IMR-90 (cell line): ENCODE measurements at regions not wholly inside any gene's neighbourhood (a gene's known extent, or its start where the extent isn't known, plus 50 kb on each side); places are given as distances from the start of the nearest gene placed in this dataset.
A peak's percentile ranks its signal among the peaks of the same experiment; 100 is the strongest.

Experiments used
- ATAC-seq: fragments of 200-7000 bp; cut with Tn5 transposase; 2 replicates; pipeline ENCODE4 v1.9.1; 2020; ENCODE audit warnings: low read depth, mild to moderate bottlenecking, moderate library complexity
- BruUV-seq: library from RNA; stranded (reverse); fragments of 400-500 nt; replicated peaks from 2 replicates; lab custom pipeline; 2021; lab: Mats Ljungman, UMichigan
- CTCF ChIA-PET: fragments of 300-600 bp; formaldehyde crosslinking; extraction: SDS; loops from one replicate; lab custom pipeline; 2021; ENCODE audit warnings: antibody characterized with exemption; lab: Yijun Ruan, JAX
- POLR2A ChIA-PET: fragments of 300-600 bp; sonication (Branson Sonifier 250); formaldehyde crosslinking; loops from one replicate; lab custom pipeline; 2022; ENCODE audit warnings: antibody characterized with exemption; ENCODE audit not compliant: unreplicated experiment; lab: Charles Lee
- DNase-seq: peaks from one replicate; pipeline ENCODE4 v3.0.0; 2013
- H2AFZ ChIP-seq: replicated peaks from 2 replicates; pipeline ENCODE3; 2013; ENCODE audit warnings: low read length, mild to moderate bottlenecking; ENCODE audit not compliant: poor library complexity
- H2AK5ac ChIP-seq: 2 replicates; pipeline ENCODE4 v1.6.1; 2013; ENCODE audit warnings: low read depth, low read length, inconsistent platforms
- H2AK9ac ChIP-seq: replicated peaks from 2 replicates; pipeline ENCODE3; 2013; ENCODE audit warnings: mild to moderate bottlenecking, low read depth, low read length, moderate library complexity; ENCODE audit not compliant: poor library complexity
- H2BK120ac ChIP-seq: 2 replicates; pipeline ENCODE4 v1.6.1; 2013; ENCODE audit warnings: low read depth, low read length, inconsistent platforms
- H2BK15ac ChIP-seq: 3 replicates; pipeline ENCODE4 v1.6.1; 2013; ENCODE audit warnings: low read depth, low read length, inconsistent platforms
- H2BK20ac ChIP-seq: 2 replicates; pipeline ENCODE4 v1.6.1; 2013; ENCODE audit warnings: low read depth, mild to moderate bottlenecking, inconsistent platforms, low read length, moderate library complexity
- H2BK5ac ChIP-seq: 2 replicates; pipeline ENCODE4 v1.6.1; 2013; ENCODE audit warnings: mild to moderate bottlenecking, low read depth, low read length, inconsistent platforms; ENCODE audit not compliant: poor library complexity, severe bottlenecking
- H3K14ac ChIP-seq: replicated peaks from 2 replicates; pipeline ENCODE4 v1.6.1; 2013; ENCODE audit warnings: low read depth, low read length, inconsistent platforms
- H3K18ac ChIP-seq: 2 replicates; pipeline ENCODE4 v1.6.1; 2013; ENCODE audit warnings: low read depth, low read length, control low read depth
- H3K23ac ChIP-seq: 2 replicates; pipeline ENCODE4 v1.6.1; 2013; ENCODE audit warnings: low read depth, low read length, inconsistent platforms
- H3K27ac ChIP-seq: 2 replicates; pipeline ENCODE4 v1.5.1; 2013; ENCODE audit warnings: mild to moderate bottlenecking, control low read depth, low read length; ENCODE audit not compliant: insufficient read depth
- H3K27me3 ChIP-seq: 2 replicates; pipeline ENCODE4 v1.6.1; 2013; ENCODE audit warnings: low read length; ENCODE audit not compliant: control insufficient read depth, insufficient read depth
- H3K36me3 ChIP-seq: 2 replicates; pipeline ENCODE4 v1.6.1; 2013; ENCODE audit warnings: low read length, mixed read lengths; ENCODE audit not compliant: control insufficient read depth, insufficient read depth
- H3K4ac ChIP-seq: 2 replicates; pipeline ENCODE4 v1.6.1; 2013; ENCODE audit warnings: low read depth, low read length, inconsistent platforms
- H3K4me1 ChIP-seq: 2 replicates; pipeline ENCODE4 v1.6.1; 2013; ENCODE audit warnings: low read length, mixed read lengths; ENCODE audit not compliant: control insufficient read depth, insufficient read depth
- H3K4me2 ChIP-seq: 2 replicates; pipeline ENCODE4 v1.6.1; 2013; ENCODE audit warnings: low read depth, mild to moderate bottlenecking, control low read depth, low read length, moderate library complexity
- H3K4me3 ChIP-seq: 2 replicates; pipeline ENCODE4 v1.5.1; 2013; ENCODE audit warnings: low read depth, mild to moderate bottlenecking, control low read depth, low read length, moderate library complexity; ENCODE audit not compliant: insufficient read depth
- H3K56ac ChIP-seq: 2 replicates; pipeline ENCODE4 v1.6.1; 2013; ENCODE audit warnings: low read length, inconsistent platforms; ENCODE audit not compliant: insufficient read depth; ENCODE audit errors: extremely low read depth
- H3K79me1 ChIP-seq, 2 experiments: 2 replicates each; pipeline ENCODE4 v1.6.1; 2013; ENCODE audit warnings: low read length in 2 of 2, inconsistent platforms in 1 of 2, low read depth in 1 of 2
- H3K9ac ChIP-seq: 2 replicates; pipeline ENCODE4 v1.6.1; 2013; ENCODE audit warnings: low read depth, low read length, control low read depth
- H3K9me1 ChIP-seq: 2 replicates; pipeline ENCODE4 v1.6.1; 2013; ENCODE audit warnings: low read length, inconsistent platforms; ENCODE audit not compliant: insufficient read depth
- H3K9me3 ChIP-seq: 2 replicates; pipeline ENCODE4 v1.6.1; 2013; ENCODE audit warnings: low read length; ENCODE audit not compliant: control insufficient read depth, insufficient read depth
- H4K20me1 ChIP-seq: 2 replicates; pipeline ENCODE4 v1.6.1; 2013; ENCODE audit warnings: low read length, inconsistent platforms; ENCODE audit not compliant: insufficient read depth
- H4K5ac ChIP-seq: 2 replicates; pipeline ENCODE4 v1.6.1; 2013; ENCODE audit warnings: mild to moderate bottlenecking, low read depth, low read length, control low read depth
- H4K8ac ChIP-seq, 2 experiments: 2 replicates each; pipeline ENCODE4 v1.6.1; 2013; ENCODE audit warnings: low read depth in 2 of 2, low read length in 2 of 2, control low read depth in 1 of 2, inconsistent platforms in 1 of 2
- H4K91ac ChIP-seq: 2 replicates; pipeline ENCODE4 v1.6.1; 2013; ENCODE audit warnings: low read depth, low read length, inconsistent platforms; ENCODE audit not compliant: insufficient read depth
- CEBPB ChIP-seq: IDR thresholded peaks from 2 replicates; pipeline ENCODE4 v1.6.1; 2012; ENCODE audit warnings: low read depth, low read length, improper control_type of control experiment
- RFX5 ChIP-seq: IDR thresholded peaks from 2 replicates; pipeline ENCODE4 v1.8.0; 2012; ENCODE audit warnings: low read depth, mild to moderate bottlenecking, low read length, moderate library complexity
- WGBS, 2 experiments: methylation state at CpG; one replicate each; pipeline versions ENCODE4 v1.1.5 to v1.1.7; 2013; ENCODE audit warnings: missing lambda C conversion rate in 2 of 2; ENCODE audit not compliant: insufficient read length in 1 of 2; ENCODE audit errors: extremely low coverage in 2 of 2; 5-methylcytosine and 5-hydroxymethylcytosine counted together
- dilution Hi-C: fragments of 300-500 bp; cut with HindIII; formaldehyde crosslinking; loops from one replicate; pipeline ENCODE4 v1.14.3; 2018; ENCODE audit warnings: low sequenced_read_pairs; ENCODE audit not compliant: unreplicated experiment
- in situ Hi-C: fragments of 300-500 bp; cut with MboI; formaldehyde crosslinking; loops from 3 replicates; pipeline ENCODE4 v1.14.3; 2019; ENCODE audit warnings: low sequenced_read_pairs, inconsistent platforms, mixed read lengths
- intact Hi-C: fragments of 100-400 bp; cut with micrococcal nuclease; formaldehyde crosslinking; loops from 2 replicates; pipeline ENCODE4 v1.10.0; 2022
- TF ChIP-seq, protein P1 (sequence below): fragments of 150-350 bp; IDR thresholded peaks from 2 replicates; pipeline ENCODE4 v1.6.1; 2016; ENCODE audit warnings: low read depth, mild to moderate bottlenecking, low read length, moderate library complexity, borderline replicate concordance

DNA sequence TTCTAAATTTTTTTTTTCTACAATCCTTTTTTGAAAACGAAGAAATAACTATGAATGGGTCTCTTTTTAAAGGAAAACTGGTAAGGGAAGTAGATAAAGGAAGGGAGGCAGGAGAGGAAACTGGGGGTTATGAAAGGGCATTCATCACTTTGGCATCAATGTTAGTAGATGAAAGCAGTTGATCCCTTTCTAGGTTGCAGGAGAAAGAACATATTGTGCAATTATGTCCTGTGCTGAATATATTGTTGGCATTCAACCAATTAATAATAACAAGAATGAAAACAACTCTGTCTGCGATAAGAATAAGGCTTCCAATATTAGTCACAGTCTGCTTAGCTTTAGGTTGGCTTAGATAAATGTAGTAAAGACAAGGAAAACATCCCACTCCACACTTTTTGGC lies 796.8 kb upstream of the KLHL1 start:
- no peak overlapping the region for H3K56ac ChIP-seq
- H2AK5ac ChIP-seq = no peak overlapping the region
- H2BK120ac ChIP-seq = no peak overlapping the region
- H3K4ac ChIP-seq = no peak overlapping the region
- no peak overlapping the region for H3K18ac ChIP-seq
- no peak overlapping the region for H3K9ac ChIP-seq
- no peaks in the 10 kb centered on the region for H3K9me3 ChIP-seq
- H4K20me1 ChIP-seq = no peaks in the 10 kb centered on the region
- no CpG with 5 or more reads among the region's 2 CpGs for WGBS, 2 experiments
- H3K4me3 ChIP-seq = no peak overlapping the region
- H4K5ac ChIP-seq = no peak overlapping the region
- H2BK5ac ChIP-seq = no peak overlapping the region
- H3K27me3 ChIP-seq = no peaks in the 10 kb centered on the region
- dilution Hi-C loops = no loop called here
- H3K79me1 ChIP-seq = no peaks in the 10 kb centered on the region
- H2AFZ ChIP-seq = no peak overlapping the region
- H2BK15ac ChIP-seq = no peak overlapping the region
- H3K4me2 ChIP-seq = no peak overlapping the region
- ChIA-PET POLR2A (no interaction called here), CTCF (no interaction called here)
- H2BK20ac ChIP-seq = no peak overlapping the region
- no peaks in the 10 kb centered on the region for H3K36me3 ChIP-seq
- ATAC-seq (no peak), DNase-seq (no peak)
- no peak overlapping the region for H3K27ac ChIP-seq
- no peaks in the 10 kb centered on the region for H3K4me1 ChIP-seq
- no peaks in the 10 kb centered on the region for H3K9me1 ChIP-seq
- no TSS peak for BruUV-seq
- no peak overlapping the region for H4K91ac ChIP-seq
- no peak overlapping the region for H3K14ac ChIP-seq
- TF ChIP-seq, protein P1, sequence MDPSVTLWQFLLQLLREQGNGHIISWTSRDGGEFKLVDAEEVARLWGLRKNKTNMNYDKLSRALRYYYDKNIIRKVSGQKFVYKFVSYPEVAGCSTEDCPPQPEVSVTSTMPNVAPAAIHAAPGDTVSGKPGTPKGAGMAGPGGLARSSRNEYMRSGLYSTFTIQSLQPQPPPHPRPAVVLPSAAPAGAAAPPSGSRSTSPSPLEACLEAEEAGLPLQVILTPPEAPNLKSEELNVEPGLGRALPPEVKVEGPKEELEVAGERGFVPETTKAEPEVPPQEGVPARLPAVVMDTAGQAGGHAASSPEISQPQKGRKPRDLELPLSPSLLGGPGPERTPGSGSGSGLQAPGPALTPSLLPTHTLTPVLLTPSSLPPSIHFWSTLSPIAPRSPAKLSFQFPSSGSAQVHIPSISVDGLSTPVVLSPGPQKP = no peak
- TF ChIP-seq CEBPB (0 out of 2 replicates have a peak, but pooled peaks have one; percentile 26), RFX5 (no peak)
- no peak overlapping the region for H4K8ac ChIP-seq
- in situ Hi-C loops = no loop called here
- intact Hi-C loops = no loop called here
- H3K23ac ChIP-seq = no peak overlapping the region
- H2AK9ac ChIP-seq = no peak overlapping the region
